ENCODE measurements at regions not wholly inside any gene's neighbourhood (a gene's known extent, or its start where the extent isn't known, plus 50 kb on each side); places are given as distances from the start of the nearest gene placed in this dataset.

GRCh38 chr13:71998223-71998622, 131.2 kb upstream of the DACH1 start:
- H3K27ac ChIP-seq: no peak overlapping the region
- no peaks in the 10 kb centered on the region for H3K27me3 ChIP-seq
- H3K9me3 ChIP-seq (replicated peaks): peaks cover 11% of the 10 kb centered on the region; the same call in 1 of the 2 replicates
- H3K4me3 ChIP-seq: no peak overlapping the region
- DNase-seq: no peak
- H3K36me3 ChIP-seq: no peaks in the 10 kb centered on the region
- H3K4me1 ChIP-seq: no peaks in the 10 kb centered on the region

GRCh38 chr13:71979616-71980015, 112.6 kb upstream of the DACH1 start:
- no peaks in the 10 kb centered on the region for H3K4me1 ChIP-seq
- no peaks in the 10 kb centered on the region for H3K27me3 ChIP-seq
- no peak overlapping the region for H3K27ac ChIP-seq
- peak in 1 of 2 experiments; percentile 16 for DNase-seq
- H3K9me3 ChIP-seq (replicated peaks): no peaks in the 10 kb centered on the region
- no peaks in the 10 kb centered on the region for H3K36me3 ChIP-seq
- no peak overlapping the region for H3K4me3 ChIP-seq

- Histone ChIP-seq H3K4me3 (no peak overlapping the region), H3K9me3 (replicated peaks) (no peaks in the 10 kb centered on the region), H3K27ac (no peak overlapping the region), H3K4me1 (no peaks in the 10 kb centered on the region), H3K27me3 (no peaks in the 10 kb centered on the region), H3K36me3 (no peaks in the 10 kb centered on the region)
- no peak for DNase-seq
Measured at GRCh38 chr13:71977028-71977427, 110.0 kb upstream of the DACH1 start.

- no peaks in the 10 kb centered on the region for H3K9me3 ChIP-seq (replicated peaks)
- no peak for DNase-seq
- H3K4me1 ChIP-seq: peaks cover 3% of the 10 kb centered on the region; the same call in 1 of the 2 replicates
- H3K27ac ChIP-seq: no peak overlapping the region
- no peaks in the 10 kb centered on the region for H3K36me3 ChIP-seq
- H3K4me3 ChIP-seq: no peak overlapping the region
- H3K27me3 ChIP-seq: no peaks in the 10 kb centered on the region
Measured at GRCh38 chr13:71967990-71968389, 101.0 kb upstream of the DACH1 start.

GRCh38 chr13:71964491-71965100, 97.6 kb upstream of the DACH1 start:
- Histone ChIP-seq H3K4me3 (no peak overlapping the region), H3K27ac (no peak overlapping the region), H3K27me3 (no peaks in the 10 kb centered on the region), H3K4me1 (peaks cover 3% of the 10 kb centered on the region; the same call in 1 of the 2 replicates), H3K9me3 (replicated peaks) (no peaks in the 10 kb centered on the region), H3K36me3 (no peaks in the 10 kb centered on the region)
- DNase-seq: no peak

- Histone ChIP-seq H3K9me3 (replicated peaks) (no peaks in the 10 kb centered on the region), H3K27ac (no peak overlapping the region), H3K27me3 (no peaks in the 10 kb centered on the region), H3K4me3 (no peak overlapping the region), H3K4me1 (peaks cover under 1% of the 10 kb centered on the region; the same call in 1 of the 2 replicates), H3K36me3 (no peaks in the 10 kb centered on the region)
- no peak for DNase-seq
Measured at GRCh38 chr13:71962735-71963134, 95.7 kb upstream of the DACH1 start.

- Histone ChIP-seq H3K4me1 (no peaks in the 10 kb centered on the region), H3K36me3 (no peaks in the 10 kb centered on the region), H3K27me3 (no peaks in the 10 kb centered on the region), H3K27ac (no peak overlapping the region), H3K9me3 (replicated peaks) (no peaks in the 10 kb centered on the region), H3K4me3 (no peak overlapping the region)
- no peak for DNase-seq
Measured at GRCh38 chr13:71962126-71962525, 95.1 kb upstream of the DACH1 start.

GRCh38 chr13:71949441-71949840, 82.4 kb upstream of the DACH1 start:
- H3K36me3 ChIP-seq: no peaks in the 10 kb centered on the region
- H3K27me3 ChIP-seq: no peaks in the 10 kb centered on the region
- no peaks in the 10 kb centered on the region for H3K4me1 ChIP-seq
- no peak overlapping the region for H3K4me3 ChIP-seq
- no peaks in the 10 kb centered on the region for H3K9me3 ChIP-seq (replicated peaks)
- DNase-seq: no peak
- H3K27ac ChIP-seq: no peak overlapping the region

GRCh38 chr13:71939186-71939585, 72.2 kb upstream of the DACH1 start:
- no peak for DNase-seq
- Histone ChIP-seq H3K4me3 (no peak overlapping the region), H3K27ac (no peak overlapping the region), H3K36me3 (no peaks in the 10 kb centered on the region), H3K4me1 (no peaks in the 10 kb centered on the region), H3K9me3 (replicated peaks) (no peaks in the 10 kb centered on the region), H3K27me3 (no peaks in the 10 kb centered on the region)

- no peaks in the 10 kb centered on the region for H3K4me1 ChIP-seq
- no peak for DNase-seq
- no peaks in the 10 kb centered on the region for H3K36me3 ChIP-seq
- no peak overlapping the region for H3K27ac ChIP-seq
- no peaks in the 10 kb centered on the region for H3K9me3 ChIP-seq (replicated peaks)
- H3K27me3 ChIP-seq: no peaks in the 10 kb centered on the region
- no peak overlapping the region for H3K4me3 ChIP-seq
Measured at GRCh38 chr13:71935166-71935840, 68.3 kb upstream of the DACH1 start.

GRCh38 chr13:71924931-71925330, 57.9 kb upstream of the DACH1 start:
- no peaks in the 10 kb centered on the region for H3K4me1 ChIP-seq
- no peak overlapping the region for H3K27ac ChIP-seq
- no peak for DNase-seq
- no peaks in the 10 kb centered on the region; the same call in 1 of the 2 replicates for H3K9me3 ChIP-seq (replicated peaks)
- H3K36me3 ChIP-seq: no peaks in the 10 kb centered on the region
- H3K4me3 ChIP-seq: no peak overlapping the region
- H3K27me3 ChIP-seq: no peaks in the 10 kb centered on the region

- H3K27me3 ChIP-seq: no peaks in the 10 kb centered on the region
- no peak overlapping the region for H3K4me3 ChIP-seq
- DNase-seq: peak; percentile 2 to 14
- no peak overlapping the region for H3K27ac ChIP-seq
- no peaks in the 10 kb centered on the region for H3K36me3 ChIP-seq
- H3K9me3 ChIP-seq (replicated peaks): no peaks in the 10 kb centered on the region; the same call in 1 of the 2 replicates
- no peaks in the 10 kb centered on the region for H3K4me1 ChIP-seq
Measured at GRCh38 chr13:71922194-71922593, 55.2 kb upstream of the DACH1 start.
